Astrocyte of the cerebellum (primary cell): ENCODE measurements at regions not wholly inside any gene's neighbourhood (a gene's known extent, or its start where the extent isn't known, plus 50 kb on each side); places are given as distances from the start of the nearest gene placed in this dataset.

Source experiments
- DNase-seq: peaks from one replicate; pipeline ENCODE4 v3.0.0-alpha.2; 2011; ENCODE audit warnings: low read depth
- H3K4me3 ChIP-seq: 2 replicates; pipeline ENCODE4 v1.5.1; 2011; ENCODE audit warnings: mild to moderate bottlenecking, low read depth, low read length, moderate library complexity
- in situ Hi-C: cut with HindIII; loops from 2 replicates; pipeline ENCODE4 v1.10.0; 2017; ENCODE audit warnings: low sequenced_read_pairs
- TF ChIP-seq, protein P1 (sequence below): IDR thresholded peaks from 2 replicates; pipeline ENCODE4 v1.5.1; 2012; ENCODE audit warnings: low read length, low read depth, moderate library complexity, mild to moderate bottlenecking; ENCODE audit errors: missing control alignments

DNA sequence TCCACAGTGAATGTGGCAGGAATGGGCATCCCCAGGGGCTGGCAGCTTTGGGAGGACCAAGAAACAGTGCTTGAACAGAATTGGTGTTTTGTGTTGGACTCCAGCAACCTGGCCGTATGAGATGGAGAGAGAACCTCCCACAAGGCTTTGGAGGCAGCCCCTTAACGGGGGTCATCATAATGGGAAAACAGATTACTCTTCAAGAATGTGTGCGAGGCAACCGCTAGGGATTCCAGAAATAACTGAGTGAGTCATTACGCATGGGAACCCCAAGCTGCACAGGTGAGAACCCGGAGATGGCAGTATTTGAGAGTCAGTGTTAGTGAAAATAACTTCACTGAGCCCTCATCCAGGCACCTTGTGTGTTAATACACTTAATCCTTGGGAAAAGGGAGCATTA, 567.8 kb upstream of the TBX3 start:
- TF ChIP-seq, protein P1, sequence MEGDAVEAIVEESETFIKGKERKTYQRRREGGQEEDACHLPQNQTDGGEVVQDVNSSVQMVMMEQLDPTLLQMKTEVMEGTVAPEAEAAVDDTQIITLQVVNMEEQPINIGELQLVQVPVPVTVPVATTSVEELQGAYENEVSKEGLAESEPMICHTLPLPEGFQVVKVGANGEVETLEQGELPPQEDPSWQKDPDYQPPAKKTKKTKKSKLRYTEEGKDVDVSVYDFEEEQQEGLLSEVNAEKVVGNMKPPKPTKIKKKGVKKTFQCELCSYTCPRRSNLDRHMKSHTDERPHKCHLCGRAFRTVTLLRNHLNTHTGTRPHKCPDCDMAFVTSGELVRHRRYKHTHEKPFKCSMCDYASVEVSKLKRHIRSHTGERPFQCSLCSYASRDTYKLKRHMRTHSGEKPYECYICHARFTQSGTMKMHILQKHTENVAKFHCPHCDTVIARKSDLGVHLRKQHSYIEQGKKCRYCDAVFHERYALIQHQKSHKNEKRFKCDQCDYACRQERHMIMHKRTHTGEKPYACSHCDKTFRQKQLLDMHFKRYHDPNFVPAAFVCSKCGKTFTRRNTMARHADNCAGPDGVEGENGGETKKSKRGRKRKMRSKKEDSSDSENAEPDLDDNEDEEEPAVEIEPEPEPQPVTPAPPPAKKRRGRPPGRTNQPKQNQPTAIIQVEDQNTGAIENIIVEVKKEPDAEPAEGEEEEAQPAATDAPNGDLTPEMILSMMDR = no peak
- in situ Hi-C loops = no loop called here
- H3K4me3 ChIP-seq = no peak overlapping the region
- DNase-seq = no peak

DNA sequence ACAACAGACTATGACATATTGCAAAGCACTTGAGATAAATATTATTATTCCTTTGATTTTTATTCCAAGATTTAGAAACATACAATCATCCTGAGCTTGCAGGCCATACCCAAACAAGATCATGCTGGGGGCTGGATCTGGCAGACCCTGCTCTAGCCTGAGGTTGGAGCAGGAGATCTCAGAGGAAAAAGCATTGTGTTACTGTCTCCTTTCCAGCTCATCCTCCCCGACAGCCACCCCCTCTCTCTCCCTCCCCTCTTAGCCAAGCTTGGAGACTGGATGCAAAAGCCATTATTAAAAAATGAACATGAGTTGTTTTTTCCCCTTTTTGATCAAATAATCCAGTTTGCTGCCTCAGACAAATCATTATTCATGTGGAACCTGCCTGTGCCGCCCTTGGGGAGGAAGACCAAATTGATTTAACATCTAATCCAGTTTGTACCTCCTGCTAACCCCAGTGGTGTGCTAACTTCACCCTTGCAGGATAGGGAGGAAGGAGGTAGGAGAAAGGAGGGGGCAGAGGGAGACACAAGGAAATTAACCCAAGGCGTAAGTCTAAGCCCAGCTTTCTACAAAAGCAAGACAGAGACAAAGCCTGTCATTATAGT, 565.8 kb upstream of the TBX3 start:
- no peak overlapping the region for H3K4me3 ChIP-seq
- no peak for DNase-seq
- TF ChIP-seq, protein P1 = no peak
- in situ Hi-C loops = no loop called here

DNA sequence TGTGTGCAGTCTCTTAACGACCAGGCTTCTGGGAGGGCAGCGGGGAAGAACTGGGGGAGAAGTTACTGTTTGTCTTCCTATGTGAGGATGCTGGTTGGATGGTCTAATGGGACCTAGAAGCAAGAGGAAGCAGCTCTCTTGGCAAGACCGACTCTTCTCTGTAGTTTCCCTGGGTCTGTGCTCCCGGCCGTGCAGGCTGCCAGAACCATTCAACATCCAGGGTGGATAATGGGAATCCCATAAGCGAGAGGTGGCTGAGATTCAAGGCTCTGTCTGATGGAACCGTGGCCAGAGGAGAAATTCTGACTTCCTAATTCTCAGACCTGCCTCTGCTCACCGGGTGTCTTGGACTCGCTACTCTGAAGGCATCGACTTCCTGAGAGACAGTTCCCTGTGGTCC, 561.0 kb upstream of the TBX3 start:
- DNase-seq = no peak
- TF ChIP-seq, protein P1 = no peak
- in situ Hi-C loops = no loop called here
- no peak overlapping the region for H3K4me3 ChIP-seq

DNA sequence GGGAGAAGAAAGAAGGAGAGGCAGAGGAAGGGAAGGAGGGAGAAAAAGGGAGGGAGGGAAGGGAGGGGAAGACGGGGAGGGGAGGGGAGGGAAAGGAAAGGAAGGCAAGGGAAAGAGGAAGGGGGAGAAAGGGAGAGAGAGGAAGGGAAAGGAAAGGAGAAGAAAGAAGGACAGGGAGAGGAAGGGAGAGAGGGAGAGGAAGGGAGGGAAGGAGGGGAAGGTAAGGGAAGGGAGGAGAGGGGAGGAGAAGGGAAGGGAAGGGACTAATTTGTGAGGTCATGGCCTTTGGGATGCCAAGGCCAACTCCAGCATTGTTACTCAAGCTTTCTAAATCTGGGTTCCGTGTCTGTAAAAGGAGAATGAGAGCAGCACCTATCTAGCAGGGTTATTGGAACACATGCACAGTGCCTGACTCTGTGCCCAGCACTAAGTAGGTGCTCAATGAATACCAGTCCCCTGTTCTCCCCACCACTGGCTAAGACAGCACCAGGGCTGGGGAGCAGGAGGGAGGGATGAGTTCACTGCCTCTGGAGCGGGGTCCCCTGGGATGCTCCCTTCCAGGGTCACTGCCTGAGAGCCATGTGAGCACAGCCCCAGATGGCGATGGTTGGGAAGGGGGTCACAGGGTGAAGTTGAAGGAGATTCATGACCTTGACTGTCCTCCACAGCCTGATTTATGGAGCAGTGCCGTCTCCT, 560.1 kb upstream of the TBX3 start:
- no peak overlapping the region for H3K4me3 ChIP-seq
- in situ Hi-C loops = no loop called here
- TF ChIP-seq, protein P1 = no peak
- no peak for DNase-seq

DNA sequence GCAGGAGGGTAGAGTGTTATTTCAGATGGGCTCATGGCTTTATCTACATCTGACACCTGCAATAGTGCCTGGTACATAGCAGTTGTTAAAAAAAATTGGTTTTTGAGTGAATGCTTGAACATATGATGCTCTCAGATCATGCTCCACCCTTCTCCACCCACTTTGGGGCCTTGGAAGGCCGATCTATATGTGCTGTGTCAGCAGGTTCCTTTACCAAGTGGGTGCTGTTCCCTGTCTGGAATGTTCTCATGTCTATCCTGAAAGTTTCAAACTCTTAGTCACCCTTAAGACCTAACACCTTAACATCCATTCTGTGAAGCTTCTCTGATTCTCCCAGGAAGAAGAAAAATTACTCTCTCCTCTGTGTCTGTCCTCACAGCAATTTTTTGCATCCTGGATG, 556.3 kb upstream of the TBX3 start:
- in situ Hi-C loops = no loop called here
- no peak overlapping the region for H3K4me3 ChIP-seq
- TF ChIP-seq, protein P1 = no peak
- no peak for DNase-seq

DNA sequence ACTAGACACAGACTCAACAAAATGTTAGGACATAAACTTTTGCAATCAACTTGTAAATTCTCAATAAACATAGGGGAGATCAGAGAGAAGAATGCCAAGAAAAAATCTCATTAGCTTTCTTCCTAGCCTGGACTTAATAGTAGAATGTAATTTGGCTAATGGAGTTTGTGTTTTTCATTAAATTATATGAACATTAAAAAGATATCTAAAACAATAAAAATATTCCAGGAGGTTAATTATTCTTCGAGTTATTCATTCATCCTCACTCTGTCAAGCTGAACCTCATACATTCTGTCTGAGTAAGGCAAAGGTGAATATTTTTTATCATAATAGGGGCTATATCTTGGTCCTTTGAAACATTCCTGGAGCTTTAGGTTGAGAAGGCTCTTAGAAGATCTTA, 551.9 kb upstream of the TBX3 start:
- H3K4me3 ChIP-seq = no peak overlapping the region
- in situ Hi-C loops = no loop called here
- TF ChIP-seq, protein P1 = no peak
- no peak for DNase-seq
